H9 (cell line): ENCODE measurements at regions not wholly inside any gene's neighbourhood (a gene's known extent, or its start where the extent isn't known, plus 50 kb on each side); places are given as distances from the start of the nearest gene placed in this dataset.

Experiments
- DNase-seq: peaks from one replicate; pipeline ENCODE4 v3.0.0-alpha.2; 2017
- H2AFZ ChIP-seq: one replicate; pipeline ENCODE4 v1.6.1; 2013; ENCODE audit warnings: mild to moderate bottlenecking, low read length, control low read depth, moderate library complexity
- H2AK5ac ChIP-seq: 2 replicates; pipeline ENCODE4 v1.6.1; 2013; ENCODE audit warnings: low read length, control low read depth, mixed read lengths; ENCODE audit not compliant: insufficient read length
- H2BK120ac ChIP-seq: one replicate; pipeline ENCODE4 v1.6.1; 2013; ENCODE audit warnings: low read depth, mild to moderate bottlenecking, low read length, control low read depth, inconsistent platforms; ENCODE audit not compliant: poor library complexity, severe bottlenecking
- H2BK12ac ChIP-seq: 2 replicates; pipeline ENCODE4 v1.6.1; 2013; ENCODE audit warnings: low read length, control low read depth, mixed read lengths, low read depth; ENCODE audit not compliant: insufficient read length
- H2BK15ac ChIP-seq: 2 replicates; pipeline ENCODE4 v1.6.1; 2013; ENCODE audit warnings: low read depth, low read length, control low read depth
- H2BK20ac ChIP-seq: one replicate; pipeline ENCODE4 v1.6.1; 2013; ENCODE audit warnings: low read depth, mild to moderate bottlenecking, low read length, control low read depth, inconsistent platforms; ENCODE audit not compliant: poor library complexity, severe bottlenecking
- H2BK5ac ChIP-seq: 2 replicates; pipeline ENCODE4 v1.6.1; 2013; ENCODE audit warnings: low read length, control low read depth, mixed read lengths; ENCODE audit not compliant: insufficient read length
- H3K14ac ChIP-seq: 2 replicates; pipeline ENCODE4 v1.6.1; 2013; ENCODE audit warnings: low read length, control low read depth; ENCODE audit not compliant: insufficient read depth
- H3K18ac ChIP-seq: 2 replicates; pipeline ENCODE4 v1.6.1; 2013; ENCODE audit warnings: low read depth, mild to moderate bottlenecking, mixed read lengths, low read length, control low read depth; ENCODE audit not compliant: insufficient read length
- H3K23ac ChIP-seq: 2 replicates; pipeline ENCODE4 v1.6.1; 2013; ENCODE audit warnings: low read length, control low read depth, mixed read lengths, low read depth; ENCODE audit not compliant: insufficient read length
- H3K23me2 ChIP-seq: 2 replicates; pipeline ENCODE4 v1.6.1; 2013; ENCODE audit warnings: low read depth, mild to moderate bottlenecking, mixed read lengths, low read length, control low read depth; ENCODE audit not compliant: insufficient read length, poor library complexity, severe bottlenecking
- H3K27ac ChIP-seq: 2 replicates; pipeline ENCODE4 v1.5.1; 2013; ENCODE audit warnings: low read length, control low read depth, mixed read lengths, low read depth; ENCODE audit not compliant: insufficient read length
- H3K27me3 ChIP-seq: 2 replicates; pipeline ENCODE4 v1.6.1; 2013; ENCODE audit warnings: low read length, control low read depth, inconsistent platforms; ENCODE audit not compliant: insufficient read depth
- H3K4ac ChIP-seq: 2 replicates; pipeline ENCODE4 v1.6.1; 2013; ENCODE audit warnings: low read depth, mild to moderate bottlenecking, control low read depth, inconsistent platforms, low read length, moderate library complexity
- H3K4me1 ChIP-seq: 2 replicates; pipeline ENCODE4 v1.6.1; 2013; ENCODE audit warnings: low read length, control low read depth, inconsistent platforms; ENCODE audit not compliant: insufficient read depth
- H3K4me2 ChIP-seq: 2 replicates; pipeline ENCODE4 v1.6.1; 2013; ENCODE audit warnings: low read length, control low read depth, mixed read lengths; ENCODE audit not compliant: insufficient read length, insufficient read depth
- H3K56ac ChIP-seq: 2 replicates; pipeline ENCODE4 v1.6.1; 2013; ENCODE audit warnings: low read depth, mild to moderate bottlenecking, mixed read lengths, low read length, control low read depth; ENCODE audit not compliant: insufficient read length
- H3K79me1 ChIP-seq: 2 replicates; pipeline ENCODE4 v1.6.1; 2013; ENCODE audit warnings: low read depth, mild to moderate bottlenecking, moderate library complexity, low read length, control low read depth, inconsistent platforms; ENCODE audit not compliant: insufficient read depth, poor library complexity, severe bottlenecking
- H3K79me2 ChIP-seq: 2 replicates; pipeline ENCODE4 v1.6.1; 2013; ENCODE audit warnings: low read length, control low read depth, inconsistent platforms; ENCODE audit not compliant: insufficient read depth
- H3K9ac ChIP-seq: 2 replicates; pipeline ENCODE4 v1.6.1; 2013; ENCODE audit warnings: low read length, control low read depth, mixed read lengths; ENCODE audit not compliant: insufficient read length; ENCODE audit errors: extremely low read depth
- H3K9me3 ChIP-seq: one replicate; pipeline ENCODE4 v1.6.1; 2013; ENCODE audit warnings: low read depth, low read length, inconsistent platforms; ENCODE audit not compliant: control insufficient read depth
- H3T11ph ChIP-seq: one replicate; pipeline ENCODE4 v1.6.1; 2013; ENCODE audit warnings: mild to moderate bottlenecking, low read length, control low read depth, inconsistent platforms
- H4K20me1 ChIP-seq: one replicate; pipeline ENCODE4 v1.6.1; 2013; ENCODE audit not compliant: control insufficient read depth, insufficient read length, insufficient read depth
- H4K5ac ChIP-seq: 2 replicates; pipeline ENCODE4 v1.6.1; 2013; ENCODE audit warnings: low read depth, mild to moderate bottlenecking, mixed read lengths, low read length, control low read depth; ENCODE audit not compliant: insufficient read length
- H4K8ac ChIP-seq: replicated peaks from 2 replicates; pipeline ENCODE4 v1.6.1; 2013; ENCODE audit warnings: low read length, control low read depth, mixed read lengths, low read depth; ENCODE audit not compliant: insufficient read length
- H4K91ac ChIP-seq: 2 replicates; pipeline ENCODE4 v1.6.1; 2013; ENCODE audit warnings: low read depth, mild to moderate bottlenecking, moderate library complexity, mixed read lengths, low read length, control low read depth; ENCODE audit not compliant: insufficient read length
- H3K27ac Mint-ChIP-seq, 3 experiments: 2 replicates in 2 of 3; 3 replicates in 1 of 3; pipeline ENCODE4 v1.8.0; 2020 to 2021; ENCODE audit warnings: mixed read lengths in 3 of 3, mild to moderate bottlenecking in 1 of 3, moderate library complexity in 1 of 3
- H3K27me3 Mint-ChIP-seq: 2 replicates; pipeline ENCODE4 v1.8.0; 2021; ENCODE audit warnings: low read depth, mild to moderate bottlenecking, moderate library complexity, mixed read lengths
- H3K36me3 Mint-ChIP-seq, 3 experiments: 2 replicates in 2 of 3; 3 replicates in 1 of 3; pipeline ENCODE4 v1.8.0; 2020 to 2021; ENCODE audit warnings: low read depth in 3 of 3, mixed read lengths in 3 of 3; ENCODE audit not compliant: insufficient read depth in 1 of 3
- H3K4me1 Mint-ChIP-seq, 2 experiments: 2 replicates each; pipeline ENCODE4 v1.8.0; 2020; ENCODE audit warnings: mixed read lengths in 2 of 2
- H3K4me3 Mint-ChIP-seq, 2 experiments: 2 replicates in 1 of 2; 3 replicates in 1 of 2; pipeline ENCODE4 v1.8.0; 2020 to 2021; ENCODE audit warnings: mild to moderate bottlenecking in 2 of 2, mixed read lengths in 2 of 2, moderate library complexity in 1 of 2
- H3K9me3 Mint-ChIP-seq, 2 experiments: 2 replicates in 1 of 2; 3 replicates in 1 of 2; pipeline ENCODE4 v1.8.0; 2020; ENCODE audit warnings: mild to moderate bottlenecking in 2 of 2, mixed read lengths in 2 of 2, moderate library complexity in 1 of 2
- WGBS: extraction: QIAGEN DNeasy Blood & Tissue Kit; methylation state at CpG from one replicate; pipeline ENCODE4 v1.1.7; 2013; ENCODE audit warnings: missing lambda C conversion rate, low lambda C conversion rate, mixed read lengths; ENCODE audit not compliant: insufficient read length; ENCODE audit errors: extremely low coverage; 5-methylcytosine and 5-hydroxymethylcytosine counted together
- TF ChIP-seq, protein P1 (sequence below): fragments of 200-600 bp; sonication (generic); conservative IDR thresholded peaks from 3 replicates; pipeline ENCODE4 v1.8.0; 2021; ENCODE audit warnings: antibody characterized with exemption, mild to moderate bottlenecking

- no peaks in the 10 kb centered on the region for H3K23me2 ChIP-seq
- H3K23ac ChIP-seq = no peak overlapping the region
- H2BK20ac ChIP-seq = no peak overlapping the region
- H2BK120ac ChIP-seq = no peak overlapping the region
- Mint-ChIP-seq H3K4me3 (no peak overlapping the region), H3K9me3 (peaks cover 0 to 1% of the 10 kb centered on the region in 2 experiments; a peak in 1 of 5 replicates), H3K27ac (no peak overlapping the region), H3K36me3 (0 out of 7 replicates have a peak, but pooled peaks cover 0 to 2% (median 0%) of the 10 kb centered on the region in 3 experiments), H3K4me1 (peaks cover 16 to 22% of the 10 kb centered on the region in 2 experiments), H3K27me3 (peaks cover 18% of the 10 kb centered on the region)
- H4K91ac ChIP-seq = no peak overlapping the region
- H3K79me1 ChIP-seq = no peaks in the 10 kb centered on the region
- DNase-seq = no peak
- H2AFZ ChIP-seq = no peak overlapping the region
- no peak overlapping the region for H3K9ac ChIP-seq
- H4K20me1 ChIP-seq = no peaks in the 10 kb centered on the region
- H3K4ac ChIP-seq = no peak overlapping the region
- H3K4me2 ChIP-seq = no peak overlapping the region
- no peak overlapping the region for H2BK5ac ChIP-seq
- H3T11ph ChIP-seq = no peak overlapping the region
- WGBS = no CpG with 5 or more reads among the region's 6 CpGs
- no peak overlapping the region for H3K27ac ChIP-seq
- no peak overlapping the region for H2BK15ac ChIP-seq
- H3K4me1 ChIP-seq = no peaks in the 10 kb centered on the region; the same call in 1 of the 2 replicates
- no peak overlapping the region for H4K8ac ChIP-seq
- H2BK12ac ChIP-seq = no peak overlapping the region
- H3K9me3 ChIP-seq = no peaks in the 10 kb centered on the region
- no peak overlapping the region for H2AK5ac ChIP-seq
- TF ChIP-seq, protein P1, sequence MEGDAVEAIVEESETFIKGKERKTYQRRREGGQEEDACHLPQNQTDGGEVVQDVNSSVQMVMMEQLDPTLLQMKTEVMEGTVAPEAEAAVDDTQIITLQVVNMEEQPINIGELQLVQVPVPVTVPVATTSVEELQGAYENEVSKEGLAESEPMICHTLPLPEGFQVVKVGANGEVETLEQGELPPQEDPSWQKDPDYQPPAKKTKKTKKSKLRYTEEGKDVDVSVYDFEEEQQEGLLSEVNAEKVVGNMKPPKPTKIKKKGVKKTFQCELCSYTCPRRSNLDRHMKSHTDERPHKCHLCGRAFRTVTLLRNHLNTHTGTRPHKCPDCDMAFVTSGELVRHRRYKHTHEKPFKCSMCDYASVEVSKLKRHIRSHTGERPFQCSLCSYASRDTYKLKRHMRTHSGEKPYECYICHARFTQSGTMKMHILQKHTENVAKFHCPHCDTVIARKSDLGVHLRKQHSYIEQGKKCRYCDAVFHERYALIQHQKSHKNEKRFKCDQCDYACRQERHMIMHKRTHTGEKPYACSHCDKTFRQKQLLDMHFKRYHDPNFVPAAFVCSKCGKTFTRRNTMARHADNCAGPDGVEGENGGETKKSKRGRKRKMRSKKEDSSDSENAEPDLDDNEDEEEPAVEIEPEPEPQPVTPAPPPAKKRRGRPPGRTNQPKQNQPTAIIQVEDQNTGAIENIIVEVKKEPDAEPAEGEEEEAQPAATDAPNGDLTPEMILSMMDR = no peak
- H3K56ac ChIP-seq = no peak overlapping the region
- no peak overlapping the region for H3K18ac ChIP-seq
- H3K27me3 ChIP-seq = no peaks in the 10 kb centered on the region
- H4K5ac ChIP-seq = no peak overlapping the region
- H3K14ac ChIP-seq = no peak overlapping the region
- H3K79me2 ChIP-seq = no peaks in the 10 kb centered on the region
Measured at GRCh38 chr2:3099145-3099859, 278.3 kb downstream of the EIPR1 start.
